Liver (tissue), 3 donors: ENCODE measurements at regions not wholly inside any gene's neighbourhood (a gene's known extent, or its start where the extent isn't known, plus 50 kb on each side); places are given as distances from the start of the nearest gene placed in this dataset.
A peak's percentile ranks its signal among the peaks of the same experiment; 100 is the strongest.

Source experiments
- CTCF ChIP-seq: fragments of 150-350 bp; IDR thresholded peaks from 2 replicates; pipeline ENCODE4 v1.5.1; 2017; ENCODE audit warnings: improper control_type of control experiment, low read depth, low read length; ENCODE audit not compliant: missing input control
- FOXA1 ChIP-seq: IDR thresholded peaks from 2 replicates; pipeline ENCODE4 v1.6.1; 2016; ENCODE audit warnings: antibody characterized with exemption
- GABPA ChIP-seq, 2 donors: IDR thresholded peaks in 1 of 2; conservative IDR thresholded peaks in 1 of 2; 2 replicates each; pipeline ENCODE4 v1.6.1; 2016; ENCODE audit warnings: antibody characterized with exemption in 2 of 2, mild to moderate bottlenecking in 1 of 2, moderate library complexity in 1 of 2
- MAX ChIP-seq: IDR thresholded peaks from 2 replicates; pipeline ENCODE4 v1.6.1; 2016; ENCODE audit warnings: antibody characterized with exemption
- RXRA ChIP-seq, 2 donors: IDR thresholded peaks; 2 replicates each; pipeline ENCODE4 v1.6.1; 2017 to 2018; ENCODE audit warnings: antibody characterized with exemption in 2 of 2, mild to moderate bottlenecking in 1 of 2
- TAF1 ChIP-seq: conservative IDR thresholded peaks from 2 replicates; pipeline ENCODE4 v1.6.1; 2016; ENCODE audit warnings: antibody characterized with exemption, mild to moderate bottlenecking
- ZBTB33 ChIP-seq: IDR thresholded peaks from 2 replicates; pipeline ENCODE4 v1.6.1; 2016; ENCODE audit warnings: antibody characterized with exemption
- TF ChIP-seq, protein P1 (sequence below): IDR thresholded peaks from 2 replicates; pipeline ENCODE4 v1.6.1; 2016; ENCODE audit warnings: antibody characterized with exemption, mild to moderate bottlenecking
- donor health status: healthy.
- donor health status: healthy.

DNA sequence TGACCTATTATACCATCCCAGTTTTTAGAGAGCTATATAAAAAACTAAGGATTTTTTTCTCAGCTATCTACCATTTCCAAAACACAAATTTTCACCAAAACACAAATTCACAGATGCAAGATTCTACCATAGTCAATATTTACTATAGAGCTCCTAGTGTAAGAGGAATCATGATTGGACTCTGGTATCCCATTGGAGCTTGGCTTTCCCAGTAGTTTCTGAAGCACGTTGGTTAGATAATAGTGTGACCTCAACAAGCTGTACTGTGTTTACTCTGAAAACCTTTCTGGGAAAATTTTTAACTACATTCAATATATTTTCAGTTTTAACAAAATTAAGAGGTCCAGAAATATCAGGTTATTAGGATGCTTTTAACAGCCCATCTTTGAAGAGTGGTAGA is 660.6 kb upstream of the SLC10A2 start:
- TF ChIP-seq RXRA (IDR thresholded peaks at IDR 0.05) (peak in 1 of 2 donors; percentile 11), CTCF (no peak), TAF1 (no peak), FOXA1 (no peak), MAX (no peak), GABPA (IDR thresholded peaks at IDR 0.05 in 1 of 2, conservative IDR thresholded peaks at IDR 0.05 in 1 of 2) (no peak), ZBTB33 (no peak)
- TF ChIP-seq, protein P1, sequence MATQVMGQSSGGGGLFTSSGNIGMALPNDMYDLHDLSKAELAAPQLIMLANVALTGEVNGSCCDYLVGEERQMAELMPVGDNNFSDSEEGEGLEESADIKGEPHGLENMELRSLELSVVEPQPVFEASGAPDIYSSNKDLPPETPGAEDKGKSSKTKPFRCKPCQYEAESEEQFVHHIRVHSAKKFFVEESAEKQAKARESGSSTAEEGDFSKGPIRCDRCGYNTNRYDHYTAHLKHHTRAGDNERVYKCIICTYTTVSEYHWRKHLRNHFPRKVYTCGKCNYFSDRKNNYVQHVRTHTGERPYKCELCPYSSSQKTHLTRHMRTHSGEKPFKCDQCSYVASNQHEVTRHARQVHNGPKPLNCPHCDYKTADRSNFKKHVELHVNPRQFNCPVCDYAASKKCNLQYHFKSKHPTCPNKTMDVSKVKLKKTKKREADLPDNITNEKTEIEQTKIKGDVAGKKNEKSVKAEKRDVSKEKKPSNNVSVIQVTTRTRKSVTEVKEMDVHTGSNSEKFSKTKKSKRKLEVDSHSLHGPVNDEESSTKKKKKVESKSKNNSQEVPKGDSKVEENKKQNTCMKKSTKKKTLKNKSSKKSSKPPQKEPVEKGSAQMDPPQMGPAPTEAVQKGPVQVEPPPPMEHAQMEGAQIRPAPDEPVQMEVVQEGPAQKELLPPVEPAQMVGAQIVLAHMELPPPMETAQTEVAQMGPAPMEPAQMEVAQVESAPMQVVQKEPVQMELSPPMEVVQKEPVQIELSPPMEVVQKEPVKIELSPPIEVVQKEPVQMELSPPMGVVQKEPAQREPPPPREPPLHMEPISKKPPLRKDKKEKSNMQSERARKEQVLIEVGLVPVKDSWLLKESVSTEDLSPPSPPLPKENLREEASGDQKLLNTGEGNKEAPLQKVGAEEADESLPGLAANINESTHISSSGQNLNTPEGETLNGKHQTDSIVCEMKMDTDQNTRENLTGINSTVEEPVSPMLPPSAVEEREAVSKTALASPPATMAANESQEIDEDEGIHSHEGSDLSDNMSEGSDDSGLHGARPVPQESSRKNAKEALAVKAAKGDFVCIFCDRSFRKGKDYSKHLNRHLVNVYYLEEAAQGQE, result no peak
